DMS 273 (cell line): ENCODE measurements at regions not wholly inside any gene's neighbourhood (a gene's known extent, or its start where the extent isn't known, plus 50 kb on each side); places are given as distances from the start of the nearest gene placed in this dataset.
"Not testable (repeated sequence)": the region's sequence is repeated elsewhere in the genome, so short reads cannot be mapped to it uniquely, and the experiment has no call there.

Experiments
- DNase-seq: peaks from one replicate; lab custom pipeline; 2025; ENCODE audit not compliant: unreplicated experiment; lab: John Stamatoyannopoulos, UW

GRCh38 chr1:79929356-79929755 is 922.8 kb upstream of the ADGRL4 start:
- DNase-seq, result no peak

- no peak for DNase-seq
Observed at GRCh38 chr1:79928901-79929300, 922.4 kb upstream of the ADGRL4 start.

- DNase-seq, result peak; percentile 1
Observed at GRCh38 chr1:79920960-79921669, 914.6 kb upstream of the ADGRL4 start.

GRCh38 chr1:79914896-79915295 is 908.4 kb upstream of the ADGRL4 start:
- DNase-seq, result no peak

- no peak for DNase-seq
Observed at GRCh38 chr1:79912813-79913212, 906.3 kb upstream of the ADGRL4 start.

GRCh38 chr1:79903321-79903720 is 896.8 kb upstream of the ADGRL4 start:
- no peak for DNase-seq

- DNase-seq, result no peak
Observed at GRCh38 chr1:79902418-79902817, 895.9 kb upstream of the ADGRL4 start.

- DNase-seq, result no peak
Observed at GRCh38 chr1:79899914-79900313, 893.4 kb upstream of the ADGRL4 start.

- DNase-seq, result no peak
Observed at GRCh38 chr1:79896140-79896539, 889.6 kb upstream of the ADGRL4 start.

- DNase-seq, result no peak
Observed at GRCh38 chr1:79895573-79895972, 889.0 kb upstream of the ADGRL4 start.

- not testable (repeated sequence) for DNase-seq
Observed at GRCh38 chr1:79894129-79894528, 887.6 kb upstream of the ADGRL4 start.

GRCh38 chr1:79887059-79887458 is 880.5 kb upstream of the ADGRL4 start:
- DNase-seq, result no peak

GRCh38 chr1:79885101-79885500 is 878.6 kb upstream of the ADGRL4 start:
- no peak for DNase-seq

- no peak for DNase-seq
Observed at GRCh38 chr1:79877086-79877485, 870.6 kb upstream of the ADGRL4 start.

GRCh38 chr1:79875187-79875586 is 868.7 kb upstream of the ADGRL4 start:
- no peak for DNase-seq

GRCh38 chr1:79874289-79874688 is 867.8 kb upstream of the ADGRL4 start:
- DNase-seq, result no peak

GRCh38 chr1:79859212-79859948 is 852.9 kb upstream of the ADGRL4 start:
- DNase-seq, result no peak

GRCh38 chr1:79852004-79852403 is 845.5 kb upstream of the ADGRL4 start:
- peak; percentile 18 for DNase-seq

- no peak for DNase-seq
Observed at GRCh38 chr1:79849388-79849787, 842.9 kb upstream of the ADGRL4 start.

- no peak for DNase-seq
Observed at GRCh38 chr1:79848316-79848715, 841.8 kb upstream of the ADGRL4 start.

- DNase-seq, result no peak
Observed at GRCh38 chr1:79847700-79848099, 841.2 kb upstream of the ADGRL4 start.

GRCh38 chr1:79845936-79846335 is 839.4 kb upstream of the ADGRL4 start:
- DNase-seq, result no peak

GRCh38 chr1:79842811-79843210 is 836.3 kb upstream of the ADGRL4 start:
- DNase-seq, result no peak
